Prostate gland (tissue), 2 donors: ENCODE measurements at regions not wholly inside any gene's neighbourhood (a gene's known extent, or its start where the extent isn't known, plus 50 kb on each side); places are given as distances from the start of the nearest gene placed in this dataset.

ENCODE experiments used
- POLR2A ChIP-seq: fragments of 450-650 bp; IDR thresholded peaks from one replicate; pipeline ENCODE4 v1.6.1; 2016; ENCODE audit warnings: antibody characterized with exemption, mild to moderate bottlenecking
- POLR2AphosphoS5 ChIP-seq: sonication (generic); formaldehyde crosslinking; IDR thresholded peaks from one replicate; pipeline ENCODE4 v1.6.1; 2017; ENCODE audit warnings: antibody characterized with exemption
- TF ChIP-seq, protein P1 (sequence below), 4 experiments: fragments of 200-600 bp in 2 of 4; fragments of 450-650 bp in 2 of 4; sonication (generic) in 2 of 4; IDR thresholded peaks; 1 replicate in 3 of 4; 2 replicates in 1 of 4; pipeline ENCODE4 v1.5.1; 2016 to 2019; ENCODE audit warnings: antibody characterized with exemption in 4 of 4, mild to moderate bottlenecking in 2 of 4, moderate library complexity in 2 of 4

DNA sequence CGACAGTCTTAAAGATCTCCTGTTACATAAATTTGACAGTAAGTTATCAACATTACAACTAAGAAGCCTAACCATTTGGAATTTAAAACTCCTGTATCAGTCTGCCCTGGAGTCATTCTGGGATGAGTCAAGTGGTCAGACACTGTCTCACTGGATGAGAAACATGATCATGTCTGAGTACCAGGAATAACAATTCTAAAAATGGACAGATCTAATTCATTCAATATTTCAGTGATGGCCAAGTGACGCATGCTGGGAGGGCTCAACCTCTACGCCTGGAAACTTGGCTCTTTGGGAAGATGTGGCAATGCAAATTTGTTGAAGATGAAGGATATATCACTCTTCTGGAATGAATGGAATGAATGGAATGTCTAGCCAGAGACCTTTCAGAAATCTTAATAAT, 1427.2 kb downstream of the STIM2 start:
- TF ChIP-seq POLR2AphosphoS5 (no peak), POLR2A (no peak)
- TF ChIP-seq, protein P1, sequence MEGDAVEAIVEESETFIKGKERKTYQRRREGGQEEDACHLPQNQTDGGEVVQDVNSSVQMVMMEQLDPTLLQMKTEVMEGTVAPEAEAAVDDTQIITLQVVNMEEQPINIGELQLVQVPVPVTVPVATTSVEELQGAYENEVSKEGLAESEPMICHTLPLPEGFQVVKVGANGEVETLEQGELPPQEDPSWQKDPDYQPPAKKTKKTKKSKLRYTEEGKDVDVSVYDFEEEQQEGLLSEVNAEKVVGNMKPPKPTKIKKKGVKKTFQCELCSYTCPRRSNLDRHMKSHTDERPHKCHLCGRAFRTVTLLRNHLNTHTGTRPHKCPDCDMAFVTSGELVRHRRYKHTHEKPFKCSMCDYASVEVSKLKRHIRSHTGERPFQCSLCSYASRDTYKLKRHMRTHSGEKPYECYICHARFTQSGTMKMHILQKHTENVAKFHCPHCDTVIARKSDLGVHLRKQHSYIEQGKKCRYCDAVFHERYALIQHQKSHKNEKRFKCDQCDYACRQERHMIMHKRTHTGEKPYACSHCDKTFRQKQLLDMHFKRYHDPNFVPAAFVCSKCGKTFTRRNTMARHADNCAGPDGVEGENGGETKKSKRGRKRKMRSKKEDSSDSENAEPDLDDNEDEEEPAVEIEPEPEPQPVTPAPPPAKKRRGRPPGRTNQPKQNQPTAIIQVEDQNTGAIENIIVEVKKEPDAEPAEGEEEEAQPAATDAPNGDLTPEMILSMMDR (IDR thresholded peaks at IDR 0.05), result no peak
